ENCODE measurements at regions not wholly inside any gene's neighbourhood (a gene's known extent, or its start where the extent isn't known, plus 50 kb on each side); places are given as distances from the start of the nearest gene placed in this dataset.

- no peak for ATAC-seq (replicated peaks in 1 of 4)
- Mint-ChIP-seq H3K9me3 (peaks cover 0 to 4% (median 0%) of the 10 kb centered on the region in 3 donors), H3K27me3 (no peaks in the 10 kb centered on the region), H3K36me3 (no peaks in the 10 kb centered on the region), H3K4me1 (no peaks in the 10 kb centered on the region), H3K4me3 (no peak overlapping the region), H3K27ac (no peak overlapping the region)
- Histone ChIP-seq H3K4me1 (ENCODE audit: control insufficient read depth in 1 of 2, extremely low read depth in 1 of 2, insufficient read depth in 2 of 2, low read length in 2 of 2) (no peaks in the 10 kb centered on the region), H3K27me3 (replicated peaks in 1 of 2; ENCODE audit: control insufficient read depth in 2 of 2, extremely low read depth in 1 of 2, insufficient read depth in 2 of 2, low read length in 1 of 2) (no peaks in the 10 kb centered on the region), H3K4me3 (ENCODE audit: control insufficient read depth in 1 of 2, extremely low read depth in 1 of 2, low read length in 1 of 2) (no peak overlapping the region), H3K36me3 (ENCODE audit: control insufficient read depth in 2 of 2, extremely low read depth in 1 of 2, insufficient read depth in 1 of 2, low read length in 1 of 2) (no peaks in the 10 kb centered on the region), H3K27ac (ENCODE audit: low read length) (no peak overlapping the region), H3K9me3 (no peaks in the 10 kb centered on the region)
- DNase-seq: no peak
- no CpG with 5 or more reads among the region's 3 CpGs for WGBS (ENCODE audit: insufficient coverage)
- ChIA-PET CTCF (no interaction called here), POLR2A (no interaction called here)
Measured at GRCh38 chr6:9717568-9717967, 697.3 kb downstream of the TFAP2A start.

DNA sequence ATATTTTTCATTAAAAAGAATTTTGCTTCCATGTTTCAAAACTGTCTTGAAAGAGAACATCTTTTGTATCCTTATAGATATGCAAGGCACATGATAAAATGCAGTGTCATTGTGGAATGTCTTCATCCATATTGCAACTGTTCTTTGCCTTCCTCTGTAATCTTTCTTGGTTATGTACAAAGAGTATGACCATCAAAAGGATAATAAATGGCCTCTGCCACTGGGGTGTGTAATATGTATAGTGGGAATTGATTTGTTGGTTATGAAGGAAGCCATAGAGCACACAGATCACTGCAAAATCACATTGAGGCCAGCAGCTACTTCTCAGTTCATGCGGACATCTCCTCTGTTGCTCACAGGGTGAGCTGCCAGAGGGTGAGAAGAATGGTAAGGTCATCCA lies 703.5 kb downstream of the TFAP2A start:
- no peaks in the 10 kb centered on the region for H3K9me3 ChIP-seq
- no CpG with 5 or more reads among the region's 1 CpG for WGBS (ENCODE audit: insufficient coverage)
- H3K4me1 Mint-ChIP-seq: no peaks in the 10 kb centered on the region

DNA sequence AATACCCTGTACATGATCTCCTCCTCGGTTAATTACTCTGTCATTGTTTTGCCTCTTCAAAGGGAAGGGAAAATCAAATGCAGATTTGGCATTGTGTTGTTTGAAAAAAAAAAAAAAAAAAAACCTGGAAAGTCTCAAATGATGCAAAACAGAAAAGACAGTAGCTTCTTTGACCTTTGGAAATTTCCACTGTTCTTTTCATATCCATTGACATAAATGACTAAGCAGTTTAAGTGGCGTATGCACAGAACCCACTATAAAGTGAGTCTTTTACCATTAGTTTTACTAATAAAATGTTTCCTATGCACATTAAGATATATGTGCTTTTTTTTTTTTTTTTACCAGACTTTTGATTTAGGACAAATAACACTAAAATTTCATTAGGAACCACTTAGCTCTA lies 704.3 kb downstream of the TFAP2A start:
- CTCF ChIA-PET: no interaction called here
- Histone ChIP-seq H3K4me1 (ENCODE audit: control insufficient read depth in 1 of 2, extremely low read depth in 1 of 2, insufficient read depth in 2 of 2, low read length in 2 of 2) (no peaks in the 10 kb centered on the region), H3K27ac (ENCODE audit: low read length) (no peak overlapping the region), H3K27me3 (replicated peaks in 1 of 2; ENCODE audit: control insufficient read depth in 2 of 2, extremely low read depth in 1 of 2, insufficient read depth in 2 of 2, low read length in 1 of 2) (no peaks in the 10 kb centered on the region), H3K4me3 (ENCODE audit: control insufficient read depth in 1 of 2, extremely low read depth in 1 of 2, low read length in 1 of 2) (no peak overlapping the region), H3K36me3 (ENCODE audit: control insufficient read depth in 2 of 2, extremely low read depth in 1 of 2, insufficient read depth in 1 of 2, low read length in 1 of 2) (no peaks in the 10 kb centered on the region), H3K9me3 (no peaks in the 10 kb centered on the region)
- no peaks in the 10 kb centered on the region for H3K36me3 Mint-ChIP-seq
- H3K27me3 Mint-ChIP-seq: no peaks in the 10 kb centered on the region
- no peak overlapping the region for H3K4me3 Mint-ChIP-seq
- no peak overlapping the region for H3K27ac Mint-ChIP-seq
- H3K4me1 Mint-ChIP-seq: no peaks in the 10 kb centered on the region
- ATAC-seq (replicated peaks in 1 of 4): no peak
- no peak for DNase-seq
- no CpG with 5 or more reads among the region's 2 CpGs for WGBS (ENCODE audit: insufficient coverage)
- H3K9me3 Mint-ChIP-seq: no peaks in the 10 kb centered on the region
- POLR2A ChIA-PET: no interaction called here

More for the DNA sequence above, 703.5 kb downstream of the TFAP2A start:
- no peaks in the 10 kb centered on the region for H3K36me3 ChIP-seq (ENCODE audit: control insufficient read depth in 2 of 2, extremely low read depth in 1 of 2, insufficient read depth in 1 of 2, low read length in 1 of 2)
- Mint-ChIP-seq H3K9me3 (no peaks in the 10 kb centered on the region), H3K36me3 (no peaks in the 10 kb centered on the region), H3K27ac (no peak overlapping the region), H3K4me3 (no peak overlapping the region), H3K27me3 (no peaks in the 10 kb centered on the region)
- no peaks in the 10 kb centered on the region for H3K4me1 ChIP-seq (ENCODE audit: control insufficient read depth in 1 of 2, extremely low read depth in 1 of 2, insufficient read depth in 2 of 2, low read length in 2 of 2)
- DNase-seq (no peak), ATAC-seq (replicated peaks in 1 of 4) (no peak)
- CTCF ChIA-PET: no interaction called here
- H3K4me3 ChIP-seq (ENCODE audit: control insufficient read depth in 1 of 2, extremely low read depth in 1 of 2, low read length in 1 of 2): no peak overlapping the region
- no peak overlapping the region for H3K27ac ChIP-seq (ENCODE audit: low read length)
- POLR2A ChIA-PET: no interaction called here
- no peaks in the 10 kb centered on the region for H3K27me3 ChIP-seq (replicated peaks in 1 of 2; ENCODE audit: control insufficient read depth in 2 of 2, extremely low read depth in 1 of 2, insufficient read depth in 2 of 2, low read length in 1 of 2)

- ATAC-seq (replicated peaks in 1 of 4) (no peak), DNase-seq (no peak)
- 50% methylated on average over 1 of the region's 2 CpGs for WGBS (ENCODE audit: insufficient coverage)
- Histone ChIP-seq H3K36me3 (ENCODE audit: control insufficient read depth in 2 of 2, extremely low read depth in 1 of 2, insufficient read depth in 1 of 2, low read length in 1 of 2) (no peaks in the 10 kb centered on the region), H3K27ac (ENCODE audit: low read length) (no peak overlapping the region), H3K27me3 (replicated peaks in 1 of 2; ENCODE audit: control insufficient read depth in 2 of 2, extremely low read depth in 1 of 2, insufficient read depth in 2 of 2, low read length in 1 of 2) (no peaks in the 10 kb centered on the region), H3K4me3 (ENCODE audit: control insufficient read depth in 1 of 2, extremely low read depth in 1 of 2, low read length in 1 of 2) (no peak overlapping the region), H3K9me3 (no peaks in the 10 kb centered on the region), H3K4me1 (ENCODE audit: control insufficient read depth in 1 of 2, extremely low read depth in 1 of 2, insufficient read depth in 2 of 2, low read length in 2 of 2) (no peaks in the 10 kb centered on the region)
- no peaks in the 10 kb centered on the region for H3K27me3 Mint-ChIP-seq
- H3K9me3 Mint-ChIP-seq: peaks cover 0 to 4% (median 3%) of the 10 kb centered on the region in 3 donors
- no peak overlapping the region for H3K4me3 Mint-ChIP-seq
- no peaks in the 10 kb centered on the region for H3K4me1 Mint-ChIP-seq
- no peaks in the 10 kb centered on the region for H3K36me3 Mint-ChIP-seq
- POLR2A ChIA-PET: no interaction called here
- H3K27ac Mint-ChIP-seq: no peak overlapping the region
- CTCF ChIA-PET: no interaction called here
Measured at GRCh38 chr6:9708600-9708999, 706.3 kb downstream of the TFAP2A start.

DNA sequence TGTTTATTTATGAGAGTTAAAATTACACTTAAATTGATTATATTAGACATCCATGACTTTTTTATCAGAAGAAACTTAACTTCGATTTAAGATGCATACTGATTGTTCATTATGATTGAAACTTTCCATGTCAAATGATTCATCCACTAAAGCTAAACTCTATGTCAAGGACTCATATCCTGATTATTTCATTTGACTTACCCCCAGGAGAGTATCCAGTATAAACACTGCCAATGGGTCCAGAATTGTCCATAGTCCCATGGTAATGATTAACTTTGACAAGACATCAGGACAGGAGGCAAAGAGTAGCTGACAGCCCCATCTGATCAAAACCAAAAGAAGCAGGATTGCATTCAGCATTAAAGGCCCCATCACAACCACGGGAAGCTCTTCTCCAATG lies 709.9 kb downstream of the TFAP2A start:
- Mint-ChIP-seq H3K27ac (no peak overlapping the region), H3K36me3 (no peaks in the 10 kb centered on the region), H3K4me1 (no peaks in the 10 kb centered on the region), H3K4me3 (no peak overlapping the region), H3K9me3 (peaks cover 2 to 7% (median 3%) of the 10 kb centered on the region in 3 donors), H3K27me3 (no peaks in the 10 kb centered on the region)
- no peak overlapping the region for H3K4me3 ChIP-seq (ENCODE audit: control insufficient read depth in 1 of 2, extremely low read depth in 1 of 2, low read length in 1 of 2)
- DNase-seq (no peak), ATAC-seq (replicated peaks in 1 of 4) (no peak)
- ChIA-PET CTCF (no interaction called here), POLR2A (no interaction called here)
- no peaks in the 10 kb centered on the region for H3K4me1 ChIP-seq (ENCODE audit: control insufficient read depth in 1 of 2, extremely low read depth in 1 of 2, insufficient read depth in 2 of 2, low read length in 2 of 2)
- no peaks in the 10 kb centered on the region for H3K36me3 ChIP-seq (ENCODE audit: control insufficient read depth in 2 of 2, extremely low read depth in 1 of 2, insufficient read depth in 1 of 2, low read length in 1 of 2)
- no peaks in the 10 kb centered on the region for H3K27me3 ChIP-seq (replicated peaks in 1 of 2; ENCODE audit: control insufficient read depth in 2 of 2, extremely low read depth in 1 of 2, insufficient read depth in 2 of 2, low read length in 1 of 2)
- no peak overlapping the region for H3K27ac ChIP-seq (ENCODE audit: low read length)
- no CpG with 5 or more reads among the region's 2 CpGs for WGBS (ENCODE audit: insufficient coverage)
- no peaks in the 10 kb centered on the region for H3K9me3 ChIP-seq

DNA sequence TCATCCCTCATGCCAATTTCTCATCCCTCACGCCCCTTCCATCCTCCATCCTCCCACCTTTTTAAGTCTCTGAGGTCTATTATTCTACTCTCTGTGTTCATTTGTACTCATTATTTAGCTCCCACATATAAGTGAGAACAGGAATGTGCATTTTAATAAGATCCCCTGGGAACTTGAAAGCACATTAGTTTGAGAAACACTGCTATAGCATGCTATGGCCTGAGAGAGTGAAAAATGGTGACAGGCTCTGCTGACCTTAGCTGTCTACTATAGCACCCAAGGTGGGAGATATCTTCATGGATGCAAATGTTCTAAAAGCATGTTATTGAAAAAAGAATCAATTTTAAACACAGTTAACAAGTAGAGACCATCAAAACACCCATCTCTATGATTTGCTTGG lies 712.0 kb downstream of the TFAP2A start:
- WGBS (ENCODE audit: insufficient coverage): 80% methylated on average over 1 of the region's 1 CpG

GRCh38 chr6:9699888-9700287 lies 715.0 kb downstream of the TFAP2A start:
- H3K4me1 ChIP-seq (ENCODE audit: control insufficient read depth in 1 of 2, extremely low read depth in 1 of 2, insufficient read depth in 2 of 2, low read length in 2 of 2): no peaks in the 10 kb centered on the region
- ChIA-PET POLR2A (no interaction called here), CTCF (no interaction called here)
- no peaks in the 10 kb centered on the region for H3K36me3 ChIP-seq (ENCODE audit: control insufficient read depth in 2 of 2, extremely low read depth in 1 of 2, insufficient read depth in 1 of 2, low read length in 1 of 2)
- H3K27me3 ChIP-seq (replicated peaks in 1 of 2; ENCODE audit: control insufficient read depth in 2 of 2, extremely low read depth in 1 of 2, insufficient read depth in 2 of 2, low read length in 1 of 2): no peaks in the 10 kb centered on the region
- H3K36me3 Mint-ChIP-seq: no peaks in the 10 kb centered on the region
- H3K4me3 Mint-ChIP-seq: no peak overlapping the region
- no peaks in the 10 kb centered on the region for H3K27me3 Mint-ChIP-seq
- DNase-seq (no peak), ATAC-seq (replicated peaks in 1 of 4) (no peak)
- H3K9me3 ChIP-seq: no peaks in the 10 kb centered on the region
- H3K4me3 ChIP-seq (ENCODE audit: control insufficient read depth in 1 of 2, extremely low read depth in 1 of 2, low read length in 1 of 2): no peak overlapping the region
- whole genome bisulfite sequencing (ENCODE audit: insufficient coverage): 33% methylated on average over 1 of the region's 5 CpGs
- H3K9me3 Mint-ChIP-seq: peaks cover 2 to 13% (median 8%) of the 10 kb centered on the region in 3 donors
- no peak overlapping the region for H3K27ac ChIP-seq (ENCODE audit: low read length)
- H3K4me1 Mint-ChIP-seq: no peaks in the 10 kb centered on the region
- no peak overlapping the region for H3K27ac Mint-ChIP-seq

More for the DNA sequence above, 712.0 kb downstream of the TFAP2A start:
- no peak overlapping the region for H3K27ac Mint-ChIP-seq
- Histone ChIP-seq H3K4me3 (ENCODE audit: control insufficient read depth in 1 of 2, extremely low read depth in 1 of 2, low read length in 1 of 2) (no peak overlapping the region), H3K27ac (ENCODE audit: low read length) (no peak overlapping the region), H3K36me3 (ENCODE audit: control insufficient read depth in 2 of 2, extremely low read depth in 1 of 2, insufficient read depth in 1 of 2, low read length in 1 of 2) (no peaks in the 10 kb centered on the region), H3K4me1 (ENCODE audit: control insufficient read depth in 1 of 2, extremely low read depth in 1 of 2, insufficient read depth in 2 of 2, low read length in 2 of 2) (no peaks in the 10 kb centered on the region), H3K27me3 (replicated peaks in 1 of 2; ENCODE audit: control insufficient read depth in 2 of 2, extremely low read depth in 1 of 2, insufficient read depth in 2 of 2, low read length in 1 of 2) (no peaks in the 10 kb centered on the region), H3K9me3 (no peaks in the 10 kb centered on the region)
- no peaks in the 10 kb centered on the region for H3K4me1 Mint-ChIP-seq
- H3K27me3 Mint-ChIP-seq: no peaks in the 10 kb centered on the region
- POLR2A ChIA-PET: no interaction called here
- ATAC-seq (replicated peaks in 1 of 4) (no peak), DNase-seq (no peak)
- H3K4me3 Mint-ChIP-seq: no peak overlapping the region
- peaks cover 2 to 7% (median 3%) of the 10 kb centered on the region in 3 donors for H3K9me3 Mint-ChIP-seq
- H3K36me3 Mint-ChIP-seq: no peaks in the 10 kb centered on the region
- CTCF ChIA-PET: no interaction called here
